DOHH2 (cell line): ENCODE measurements at regions not wholly inside any gene's neighbourhood (a gene's known extent, or its start where the extent isn't known, plus 50 kb on each side); places are given as distances from the start of the nearest gene placed in this dataset.

ENCODE experiments used
- CTCF ChIP-seq: fragments of 200-600 bp; sonication (generic); IDR thresholded peaks from one replicate; pipeline ENCODE4 v1.5.1; 2014; ENCODE audit warnings: antibody characterized with exemption, mild to moderate bottlenecking, low read depth, low read length; ENCODE audit not compliant: poor library complexity, severe bottlenecking
- EZH2phosphoT487 ChIP-seq: fragments of 200-600 bp; sonication (generic); IDR thresholded peaks from 2 replicates; pipeline ENCODE4 v1.6.1; 2017; ENCODE audit warnings: borderline replicate concordance, mild to moderate bottlenecking, antibody characterized with exemption, low read length, moderate library complexity, mixed read lengths

GRCh38 chr3:103706671-103707070 is 1271.9 kb downstream of the ZPLD1 start:
- TF ChIP-seq CTCF (no peak), EZH2phosphoT487 (no peak)
